GM18909 (cell line): ENCODE measurements at regions not wholly inside any gene's neighbourhood (a gene's known extent, or its start where the extent isn't known, plus 50 kb on each side); places are given as distances from the start of the nearest gene placed in this dataset.

Experiments
- ATAC-seq: cut with Tn5 transposase; IDR thresholded peaks from one replicate; pipeline ENCODE4 v1.9.1; 2021; ENCODE audit warnings: mild to moderate bottlenecking; ENCODE audit not compliant: unreplicated experiment, poor library complexity

GRCh38 chr6:169944415-169944814, 193.0 kb downstream of the ERMARD start:
- no peak for ATAC-seq

DNA sequence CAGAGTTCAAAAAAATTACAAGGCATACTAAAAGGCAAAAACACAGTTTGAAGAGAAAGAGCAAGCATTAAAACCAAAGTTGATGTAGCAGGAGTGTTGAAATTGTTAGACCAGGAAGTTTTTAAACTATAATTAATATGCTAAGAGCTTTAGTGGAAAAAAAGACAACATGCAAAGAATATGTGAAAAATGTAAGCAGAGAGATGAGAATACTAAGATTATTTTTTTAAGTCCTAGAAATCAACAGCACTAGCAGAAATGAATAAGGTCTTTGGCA, 192.6 kb downstream of the ERMARD start:
- ATAC-seq: no peak

GRCh38 chr6:169943241-169944060, 192.0 kb downstream of the ERMARD start:
- ATAC-seq: no peak

DNA sequence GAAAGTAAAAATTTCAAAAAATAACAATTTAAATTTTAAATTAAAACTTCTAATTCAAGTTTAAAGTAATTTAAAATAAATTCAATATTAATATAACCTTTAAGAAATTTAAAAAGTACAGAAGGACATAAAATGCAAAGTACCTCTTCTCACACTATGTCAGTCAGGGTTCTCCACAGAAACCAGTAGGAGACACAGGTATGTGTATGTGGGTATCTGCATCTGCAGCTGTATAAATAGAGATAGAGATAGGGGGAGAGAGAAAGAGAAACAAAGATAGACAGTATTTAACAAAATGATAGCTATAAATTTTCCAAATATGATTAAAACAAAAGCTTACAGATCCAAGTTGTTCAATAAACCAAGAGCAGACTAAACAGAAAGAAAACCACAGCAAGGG, 190.8 kb downstream of the ERMARD start:
- no peak for ATAC-seq

- ATAC-seq: no peak
These were observed 189.3 kb downstream of the ERMARD start for GRCh38 chr6:169940481-169941271.

DNA sequence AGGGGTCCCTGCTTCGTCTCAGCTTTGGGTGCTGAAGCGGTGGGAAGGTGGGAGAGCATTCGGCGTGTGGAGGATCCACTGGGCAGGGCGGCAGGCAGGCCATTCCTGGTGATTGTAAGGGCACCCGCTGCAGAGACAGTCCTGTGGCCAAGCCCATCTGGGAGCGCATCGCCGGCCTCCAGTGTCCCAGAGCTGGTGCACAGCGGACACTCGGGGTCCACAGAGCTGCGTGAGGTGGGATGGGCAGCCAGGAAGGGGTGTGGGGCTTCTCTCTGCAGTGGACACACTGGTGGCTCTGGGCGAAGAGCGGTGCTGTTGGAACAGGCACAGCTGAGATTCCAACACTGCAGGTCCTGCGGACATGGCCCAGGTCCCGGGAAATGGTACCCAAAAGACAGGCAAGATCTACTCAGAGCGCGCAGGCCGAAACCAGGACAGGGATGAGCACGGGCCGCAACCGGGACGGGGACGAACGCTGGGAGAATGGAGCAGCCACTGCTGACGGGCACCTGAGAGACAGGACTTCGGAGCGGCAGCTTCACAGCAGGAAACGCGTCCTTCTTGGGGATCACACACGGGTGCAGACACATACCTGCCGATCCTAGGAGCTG, 188.2 kb downstream of the ERMARD start:
- no peak for ATAC-seq

- ATAC-seq: no peak
These were observed 187.3 kb downstream of the ERMARD start for GRCh38 chr6:169938731-169939130.

DNA sequence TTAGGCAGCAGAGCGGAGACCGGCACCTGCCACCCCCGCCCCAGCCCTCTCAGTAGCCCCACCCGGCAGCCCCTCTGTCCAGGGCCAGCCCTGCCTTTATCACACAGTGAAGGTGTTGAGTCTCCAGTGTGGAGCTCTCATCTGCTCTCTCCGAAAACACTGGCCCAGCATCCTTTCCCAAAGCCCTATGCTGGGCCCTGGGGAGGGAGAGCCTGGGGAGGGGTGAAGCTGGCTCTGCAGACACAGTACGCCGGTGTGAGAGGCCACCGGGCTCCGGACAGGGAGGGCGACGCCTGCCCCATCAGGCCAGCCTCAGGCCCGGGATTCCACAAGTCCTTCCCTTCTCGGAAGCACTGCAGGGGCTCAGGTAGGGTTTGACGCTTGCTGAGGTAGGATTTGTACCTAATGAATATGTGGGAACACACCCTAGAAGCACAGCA, 186.9 kb downstream of the ERMARD start:
- no peak for ATAC-seq

DNA sequence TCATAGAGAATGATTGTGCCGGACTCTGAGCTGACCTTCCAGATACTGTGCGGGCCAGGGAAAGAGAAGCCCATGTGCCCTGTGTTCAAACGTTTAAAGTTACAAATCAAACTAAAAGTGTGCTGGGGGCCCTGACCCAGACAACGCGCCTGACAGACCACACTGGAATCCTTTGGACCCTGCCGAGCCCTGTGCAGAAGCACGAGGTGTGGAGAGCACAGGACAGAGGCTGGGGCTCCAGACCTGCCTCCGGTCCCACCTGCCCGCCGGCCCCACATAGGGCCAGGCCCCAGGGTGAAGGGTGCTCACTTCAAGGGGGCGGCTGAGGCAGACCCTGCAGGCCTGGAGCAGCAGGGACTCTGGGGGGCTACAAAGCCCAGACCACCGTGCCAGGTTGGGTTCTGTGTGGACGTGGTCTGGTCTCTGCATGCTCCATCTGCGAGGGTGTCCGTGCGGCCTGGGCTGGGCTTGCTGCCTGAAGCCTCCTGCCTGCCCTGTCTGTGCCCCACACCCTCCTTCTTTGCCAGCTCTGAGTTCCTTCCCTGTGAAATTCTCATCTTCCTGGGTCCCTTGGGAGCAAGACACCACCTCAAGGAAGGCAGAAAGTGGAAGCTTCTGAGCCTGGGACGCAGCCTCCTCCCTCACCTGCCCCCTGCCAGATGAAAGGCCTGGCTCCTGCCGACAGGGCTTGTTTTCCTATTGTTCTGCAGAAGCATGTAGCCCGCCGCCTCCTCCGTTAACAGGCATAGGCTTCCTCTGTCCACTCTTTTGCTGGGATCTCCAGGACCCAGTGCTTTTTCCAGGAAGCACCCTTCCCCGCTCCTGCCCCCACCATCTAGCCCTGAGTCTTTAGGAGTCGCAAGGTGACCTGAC, 186.2 kb downstream of the ERMARD start:
- ATAC-seq: no peak

DNA sequence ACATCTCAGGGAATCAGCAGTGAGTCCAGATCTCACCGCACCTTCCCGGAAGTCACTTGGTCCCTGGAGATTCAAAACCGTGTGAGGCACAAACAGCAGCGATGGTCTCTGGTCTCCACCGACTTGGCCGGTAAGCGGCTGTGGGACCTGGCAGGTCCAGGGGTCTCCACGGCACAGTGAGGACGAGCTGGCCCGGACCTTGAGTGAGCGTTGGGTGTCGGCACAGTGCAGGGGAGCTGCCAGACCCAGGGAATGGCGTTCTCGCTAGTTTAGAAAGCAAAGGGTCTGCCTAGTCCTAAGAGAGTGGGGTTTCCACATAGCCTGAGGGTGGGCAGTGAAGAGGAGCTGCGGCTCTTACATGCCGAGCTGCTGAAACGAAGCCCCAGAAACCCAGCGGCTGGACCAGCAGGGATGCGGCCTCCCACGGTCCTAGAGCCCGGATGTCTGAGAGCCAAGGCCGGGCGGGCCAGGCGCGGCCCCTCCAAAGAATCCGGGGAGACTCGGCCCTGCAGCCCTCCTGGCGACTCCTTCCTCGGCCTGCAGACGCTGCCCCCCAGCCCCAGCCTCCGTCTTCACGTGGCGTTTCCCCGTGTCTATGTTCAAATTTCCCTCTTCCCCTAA, 185.0 kb downstream of the ERMARD start:
- no peak for ATAC-seq

- ATAC-seq: no peak
These were observed 184.4 kb downstream of the ERMARD start for GRCh38 chr6:169935861-169936260.

DNA sequence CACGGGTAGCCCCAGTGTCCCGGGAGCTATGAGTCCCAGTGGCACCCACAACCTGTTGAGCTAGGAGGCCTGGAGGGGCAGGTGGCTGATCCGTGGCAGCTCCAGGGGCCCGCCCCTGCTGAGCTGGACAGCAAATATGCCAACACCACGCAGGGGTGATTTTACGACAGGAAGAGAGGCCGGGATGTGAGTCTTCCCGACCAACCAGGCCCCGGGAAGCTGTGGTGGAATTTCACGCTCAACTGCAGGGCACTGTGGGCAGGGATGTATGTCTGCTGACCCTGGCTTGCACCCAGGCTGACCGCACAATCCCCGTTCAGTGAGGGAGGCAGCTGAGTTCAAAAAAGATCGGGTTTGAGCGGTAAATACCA, 183.9 kb downstream of the ERMARD start:
- no peak for ATAC-seq

- ATAC-seq: no peak
These were observed 183.4 kb downstream of the ERMARD start for GRCh38 chr6:169934699-169935347.

DNA sequence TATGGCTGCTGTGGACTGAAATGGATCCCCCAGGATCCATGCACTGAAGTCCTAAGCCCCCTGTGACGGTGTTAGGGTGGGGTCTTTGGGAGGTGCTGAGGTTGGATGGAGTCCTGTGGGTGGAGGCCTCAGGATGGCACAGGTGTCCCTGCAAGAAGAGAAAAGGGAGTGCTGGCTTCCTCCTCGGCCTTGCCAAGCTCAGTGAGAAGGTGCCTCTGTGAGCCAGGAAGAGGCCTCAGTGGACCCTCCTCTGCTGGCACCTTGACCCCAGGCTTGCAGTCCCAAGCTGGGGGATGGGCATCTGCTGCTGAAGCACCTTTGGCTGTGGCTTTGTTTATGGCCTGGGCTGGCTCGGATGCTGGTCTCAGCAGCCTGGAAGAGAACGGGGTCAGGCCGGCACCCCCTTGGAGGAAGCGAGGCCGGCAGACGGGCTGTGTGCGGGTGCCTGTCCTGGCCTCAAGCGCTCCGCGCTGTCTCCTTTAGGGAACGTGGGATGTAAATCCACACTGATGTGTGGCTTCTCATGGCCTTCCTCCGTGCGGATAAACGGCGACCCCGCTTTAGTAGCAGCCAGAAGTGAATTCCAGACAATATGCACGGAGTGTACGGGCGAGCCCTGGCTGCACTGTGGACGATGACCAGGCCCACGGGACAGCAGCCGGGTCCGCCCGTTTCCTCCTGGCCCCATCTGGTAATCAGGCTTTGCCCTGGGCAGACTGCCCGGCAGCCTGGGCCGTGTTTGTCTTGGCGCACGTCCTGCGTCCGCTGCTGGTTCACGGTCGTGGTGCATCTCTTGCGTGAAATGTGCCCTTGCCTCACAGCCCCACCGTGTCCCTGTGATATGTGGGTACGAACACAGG, 182.6 kb downstream of the ERMARD start:
- ATAC-seq: no peak

GRCh38 chr6:169933251-169933821, 181.9 kb downstream of the ERMARD start:
- ATAC-seq: no peak

GRCh38 chr6:169932491-169932890, 181.1 kb downstream of the ERMARD start:
- no peak for ATAC-seq

- no peak for ATAC-seq
These were observed 179.8 kb downstream of the ERMARD start for GRCh38 chr6:169931261-169931660.

DNA sequence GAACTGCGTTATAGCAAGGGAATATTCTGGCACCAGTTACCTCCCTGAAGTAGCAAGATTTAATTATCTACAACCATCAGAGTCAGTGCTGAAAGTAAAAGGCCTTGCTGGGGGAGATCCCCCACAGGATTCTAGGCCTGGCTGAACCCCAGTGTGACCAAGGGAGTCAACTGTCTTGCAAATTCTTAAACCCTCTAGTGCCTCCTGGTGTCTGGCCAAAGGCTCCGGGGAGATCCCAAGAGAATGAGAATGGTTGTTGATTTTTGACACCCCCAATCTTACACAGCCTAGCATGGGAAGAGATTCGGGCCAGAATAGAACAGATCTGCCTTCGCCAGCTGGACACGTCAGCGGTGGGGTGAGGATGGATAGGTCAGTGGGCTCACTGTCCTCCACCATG, 179.4 kb downstream of the ERMARD start:
- ATAC-seq: no peak
